Naive thymus-derived CD4-positive, alpha-beta T cell (primary cell): ENCODE measurements at regions not wholly inside any gene's neighbourhood (a gene's known extent, or its start where the extent isn't known, plus 50 kb on each side); places are given as distances from the start of the nearest gene placed in this dataset.

Experiments
- ATAC-seq: fragments of 150-1000 bp; cut with Tn5 transposase; 2 replicates; pipeline ENCODE4 v1.10.0; 2021; ENCODE audit warnings: mild to moderate bottlenecking, moderate library complexity
- CTCF ChIA-PET: fragments of 350-600 bp; sonication (Branson Sonifier 250); formaldehyde crosslinking; loops from one replicate; lab custom pipeline; 2021; ENCODE audit warnings: antibody characterized with exemption; lab: Charles Lee
- POLR2A ChIA-PET: fragments of 350-600 bp; sonication (Branson Sonifier 250); formaldehyde crosslinking; loops from one replicate; lab custom pipeline; 2021; ENCODE audit warnings: antibody characterized with exemption, inconsistent platforms; lab: Charles Lee
- DNase-seq, 9 donors: peaks; one replicate each; pipeline versions ENCODE4 v3.0.0 to v3.0.0-alpha.2; 2020 to 2022; ENCODE audit warnings: mixed read lengths in 1 of 9
- H3K27ac ChIP-seq: one replicate; pipeline ENCODE4 v1.7.0; 2013; ENCODE audit warnings: mild to moderate bottlenecking, low read depth, low read length, moderate library complexity
- H3K27me3 ChIP-seq, 2 donors: one replicate each; pipeline ENCODE4 v1.7.0; 2013; ENCODE audit warnings: low read length in 2 of 2, mild to moderate bottlenecking in 2 of 2, moderate library complexity in 2 of 2; ENCODE audit not compliant: control insufficient read depth in 2 of 2, insufficient read depth in 2 of 2
- H3K36me3 ChIP-seq, 3 experiments: 1 replicate in 2 of 3; 2 replicates in 1 of 3; pipeline ENCODE4 v1.7.0; 2013; ENCODE audit warnings: low read length in 3 of 3, mild to moderate bottlenecking in 3 of 3, moderate library complexity in 1 of 3; ENCODE audit not compliant: insufficient read depth in 3 of 3, control insufficient read depth in 2 of 3
- H3K4me1 ChIP-seq, 2 donors: one replicate each; pipeline ENCODE4 v1.7.0; 2013; ENCODE audit warnings: low read length in 2 of 2, mild to moderate bottlenecking in 2 of 2, moderate library complexity in 1 of 2; ENCODE audit not compliant: control insufficient read depth in 2 of 2, insufficient read depth in 2 of 2
- H3K4me3 ChIP-seq: 2 replicates; pipeline ENCODE4 v1.7.0; 2013; ENCODE audit warnings: mild to moderate bottlenecking, low read length
- H3K9me3 ChIP-seq, 3 experiments: 1 replicate in 2 of 3; 2 replicates in 1 of 3; pipeline ENCODE4 v1.7.0; 2013; ENCODE audit warnings: low read length in 3 of 3; ENCODE audit not compliant: control insufficient read depth in 2 of 3
- H3K27ac Mint-ChIP-seq, 9 donors: one replicate each; pipeline ENCODE4 v1.8.0; 2020 to 2022; ENCODE audit warnings: mixed read lengths in 9 of 9, mild to moderate bottlenecking in 8 of 9, moderate library complexity in 5 of 9, inconsistent platforms in 2 of 9
- H3K27me3 Mint-ChIP-seq, 5 donors: one replicate each; pipeline ENCODE4 v1.8.0; 2021 to 2022; ENCODE audit warnings: mixed read lengths in 5 of 5, mild to moderate bottlenecking in 1 of 5
- H3K36me3 Mint-ChIP-seq, 5 donors: one replicate each; pipeline ENCODE4 v1.8.0; 2020 to 2022; ENCODE audit warnings: mixed read lengths in 5 of 5, mild to moderate bottlenecking in 3 of 5, inconsistent platforms in 1 of 5
- H3K4me1 Mint-ChIP-seq, 7 donors: one replicate each; pipeline ENCODE4 v1.8.0; 2020 to 2022; ENCODE audit warnings: mixed read lengths in 7 of 7, mild to moderate bottlenecking in 3 of 7, inconsistent platforms in 1 of 7
- H3K4me3 Mint-ChIP-seq, 10 donors: one replicate each; pipeline ENCODE4 v1.8.0; 2020 to 2022; ENCODE audit warnings: mild to moderate bottlenecking in 10 of 10, mixed read lengths in 10 of 10, moderate library complexity in 6 of 10, inconsistent platforms in 2 of 10
- H3K9me3 Mint-ChIP-seq, 11 donors: one replicate each; pipeline ENCODE4 v1.8.0; 2020 to 2022; ENCODE audit warnings: mixed read lengths in 11 of 11, mild to moderate bottlenecking in 4 of 11, inconsistent platforms in 1 of 11, moderate library complexity in 1 of 11
- intact Hi-C, 2 donors: fragments of 100-400 bp; cut with micrococcal nuclease; formaldehyde crosslinking; loops; one replicate each; pipeline ENCODE4 v1.15.1; 2023

DNA sequence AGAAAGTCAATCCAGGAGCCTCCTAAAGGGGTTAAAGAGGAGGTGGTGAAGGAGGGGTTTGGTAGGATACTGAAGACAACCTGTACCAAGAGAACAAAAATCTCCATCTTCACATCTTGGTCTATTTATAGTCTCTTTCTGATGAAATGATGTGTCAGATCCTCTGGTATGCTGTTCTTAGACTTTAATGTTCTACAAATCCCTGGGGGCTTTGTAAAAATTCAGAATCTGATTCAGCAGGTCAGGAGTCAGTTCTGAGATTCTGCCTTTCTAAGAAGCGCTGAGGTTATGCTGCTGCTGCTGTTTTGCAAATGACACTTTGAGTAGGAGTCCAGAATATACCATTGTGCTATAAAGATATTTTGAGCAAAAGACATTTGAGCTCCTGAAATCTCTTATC is 172.9 kb upstream of the GLRA2 start:
- H3K9me3 ChIP-seq: no peaks in the 10 kb centered on the region
- Mint-ChIP-seq H3K4me3 (no peak overlapping the region), H3K4me1 (no peaks in the 10 kb centered on the region), H3K9me3 (peaks cover 0 to 5% (median 1%) of the 10 kb centered on the region in 11 donors), H3K27ac (no peak overlapping the region), H3K36me3 (no peaks in the 10 kb centered on the region), H3K27me3 (peaks cover 0 to 5% (median 0%) of the 10 kb centered on the region in 5 donors)
- DNase-seq: no peak
- ChIA-PET CTCF (no interaction called here), POLR2A (no interaction called here)
- no peaks in the 10 kb centered on the region for H3K27me3 ChIP-seq
- no peak overlapping the region for H3K27ac ChIP-seq
- no peak overlapping the region for H3K4me3 ChIP-seq
- ATAC-seq: no peak
- no peaks in the 10 kb centered on the region for H3K36me3 ChIP-seq
- intact Hi-C loops: no loop called here
- no peaks in the 10 kb centered on the region for H3K4me1 ChIP-seq

- Histone ChIP-seq H3K27me3 (no peaks in the 10 kb centered on the region), H3K4me3 (no peak overlapping the region), H3K9me3 (no peaks in the 10 kb centered on the region), H3K4me1 (no peaks in the 10 kb centered on the region), H3K36me3 (no peaks in the 10 kb centered on the region), H3K27ac (no peak overlapping the region)
- Mint-ChIP-seq H3K27ac (no peak overlapping the region), H3K4me1 (no peaks in the 10 kb centered on the region), H3K9me3 (peaks cover 0 to 5% (median 2%) of the 10 kb centered on the region in 11 donors), H3K36me3 (no peaks in the 10 kb centered on the region), H3K4me3 (no peak overlapping the region), H3K27me3 (peaks cover 0 to 5% (median 0%) of the 10 kb centered on the region in 5 donors)
- DNase-seq: no peak
- no peak for ATAC-seq
- POLR2A ChIA-PET: no interaction called here
- intact Hi-C loops: no loop called here
- CTCF ChIA-PET: no interaction called here
Measured at GRCh38 chrX:14355556-14355955, 173.8 kb upstream of the GLRA2 start.

DNA sequence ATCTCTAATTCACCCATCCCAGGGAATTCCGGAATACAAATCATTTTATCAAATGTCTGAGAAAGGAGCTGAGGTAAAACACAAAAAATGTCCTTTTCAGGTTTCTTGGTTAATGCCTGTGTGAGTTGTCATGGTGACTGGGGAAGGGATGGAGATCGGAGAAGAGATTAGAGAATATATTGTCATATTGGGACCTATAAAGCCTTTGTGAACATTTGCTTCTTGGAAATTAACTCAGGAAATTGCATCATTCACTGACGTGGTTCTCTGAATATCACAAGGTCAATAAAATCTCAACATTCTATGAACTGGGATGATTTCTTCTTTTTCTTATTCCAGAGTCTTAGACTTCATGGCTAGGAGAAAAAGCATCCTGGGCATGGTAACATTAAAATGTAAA is 174.8 kb upstream of the GLRA2 start:
- no peaks in the 10 kb centered on the region for H3K4me1 Mint-ChIP-seq
- H3K4me3 Mint-ChIP-seq: no peak overlapping the region
- no peaks in the 10 kb centered on the region for H3K27me3 ChIP-seq
- intact Hi-C loops: no loop called here
- ChIA-PET CTCF (no interaction called here), POLR2A (no interaction called here)
- no peaks in the 10 kb centered on the region for H3K36me3 Mint-ChIP-seq
- H3K4me3 ChIP-seq: no peak overlapping the region
- no peaks in the 10 kb centered on the region for H3K9me3 ChIP-seq
- no peaks in the 10 kb centered on the region for H3K36me3 ChIP-seq
- H3K27ac ChIP-seq: no peak overlapping the region
- H3K4me1 ChIP-seq: no peaks in the 10 kb centered on the region
- peaks cover 0 to 6% (median 3%) of the 10 kb centered on the region in 11 donors for H3K9me3 Mint-ChIP-seq
- H3K27ac Mint-ChIP-seq: no peak overlapping the region
- no peak for DNase-seq
- ATAC-seq: no peak
- peaks cover 0 to 5% (median 0%) of the 10 kb centered on the region in 5 donors for H3K27me3 Mint-ChIP-seq

- Histone ChIP-seq H3K4me1 (no peaks in the 10 kb centered on the region), H3K27ac (no peak overlapping the region), H3K4me3 (no peak overlapping the region), H3K36me3 (no peaks in the 10 kb centered on the region), H3K9me3 (no peaks in the 10 kb centered on the region), H3K27me3 (no peaks in the 10 kb centered on the region)
- CTCF ChIA-PET: no interaction called here
- H3K36me3 Mint-ChIP-seq: no peaks in the 10 kb centered on the region
- intact Hi-C loops: no loop called here
- DNase-seq (no peak), ATAC-seq (no peak)
- no peak overlapping the region for H3K4me3 Mint-ChIP-seq
- H3K9me3 Mint-ChIP-seq: peaks cover 0 to 7% (median 3%) of the 10 kb centered on the region in 11 donors
- no peaks in the 10 kb centered on the region for H3K4me1 Mint-ChIP-seq
- POLR2A ChIA-PET: no interaction called here
- no peak overlapping the region for H3K27ac Mint-ChIP-seq
- peaks cover 0 to 3% (median 0%) of the 10 kb centered on the region in 5 donors for H3K27me3 Mint-ChIP-seq
Measured at GRCh38 chrX:14352511-14352910, 176.8 kb upstream of the GLRA2 start.

- Histone ChIP-seq H3K27me3 (no peaks in the 10 kb centered on the region), H3K4me3 (no peak overlapping the region), H3K27ac (no peak overlapping the region), H3K36me3 (no peaks in the 10 kb centered on the region), H3K4me1 (no peaks in the 10 kb centered on the region), H3K9me3 (no peaks in the 10 kb centered on the region)
- intact Hi-C loops: no loop called here
- no peaks in the 10 kb centered on the region for H3K4me1 Mint-ChIP-seq
- no peak overlapping the region for H3K4me3 Mint-ChIP-seq
- H3K27me3 Mint-ChIP-seq: peaks cover 0 to 3% (median 0%) of the 10 kb centered on the region in 5 donors
- no peaks in the 10 kb centered on the region for H3K36me3 Mint-ChIP-seq
- ATAC-seq (no peak), DNase-seq (no peak)
- H3K9me3 Mint-ChIP-seq: peaks cover 0 to 8% (median 3%) of the 10 kb centered on the region in 11 donors
- ChIA-PET CTCF (no interaction called here), POLR2A (no interaction called here)
- no peak overlapping the region for H3K27ac Mint-ChIP-seq
Measured at GRCh38 chrX:14351611-14352303, 177.6 kb upstream of the GLRA2 start.

DNA sequence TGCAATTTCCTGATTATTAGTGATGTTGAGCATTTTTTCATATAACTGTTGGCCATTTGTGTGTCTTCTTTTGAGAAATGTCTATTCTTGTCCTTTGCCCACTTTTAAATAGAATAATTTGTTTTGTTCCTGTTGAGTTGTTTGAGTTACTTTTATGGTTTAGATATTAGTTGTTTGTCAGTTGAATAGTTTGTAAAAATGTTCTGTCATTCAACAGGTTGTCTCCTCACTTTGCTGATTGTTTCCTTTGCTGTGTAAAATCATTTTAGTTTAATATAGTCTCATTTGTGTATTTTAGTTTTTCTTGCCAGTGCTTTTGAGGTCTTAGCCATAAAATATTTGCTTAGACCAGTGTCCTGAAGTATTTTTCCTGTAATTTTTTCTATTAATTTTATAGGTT is 181.8 kb upstream of the GLRA2 start:
- peaks cover 0 to 12% (median 5%) of the 10 kb centered on the region in 11 donors for H3K9me3 Mint-ChIP-seq
- no peak overlapping the region for H3K4me3 Mint-ChIP-seq
- ChIA-PET POLR2A (no interaction called here), CTCF (no interaction called here)
- no peaks in the 10 kb centered on the region for H3K36me3 ChIP-seq
- no peaks in the 10 kb centered on the region for H3K9me3 ChIP-seq
- H3K27ac Mint-ChIP-seq: no peak overlapping the region
- peaks cover 0 to 3% (median 0%) of the 10 kb centered on the region in 5 donors for H3K27me3 Mint-ChIP-seq
- H3K36me3 Mint-ChIP-seq: no peaks in the 10 kb centered on the region
- no peaks in the 10 kb centered on the region for H3K4me1 ChIP-seq
- no peak overlapping the region for H3K27ac ChIP-seq
- H3K4me1 Mint-ChIP-seq: no peaks in the 10 kb centered on the region
- no peaks in the 10 kb centered on the region for H3K27me3 ChIP-seq
- intact Hi-C loops: no loop called here
- ATAC-seq (no peak), DNase-seq (no peak)
- H3K4me3 ChIP-seq: no peak overlapping the region

DNA sequence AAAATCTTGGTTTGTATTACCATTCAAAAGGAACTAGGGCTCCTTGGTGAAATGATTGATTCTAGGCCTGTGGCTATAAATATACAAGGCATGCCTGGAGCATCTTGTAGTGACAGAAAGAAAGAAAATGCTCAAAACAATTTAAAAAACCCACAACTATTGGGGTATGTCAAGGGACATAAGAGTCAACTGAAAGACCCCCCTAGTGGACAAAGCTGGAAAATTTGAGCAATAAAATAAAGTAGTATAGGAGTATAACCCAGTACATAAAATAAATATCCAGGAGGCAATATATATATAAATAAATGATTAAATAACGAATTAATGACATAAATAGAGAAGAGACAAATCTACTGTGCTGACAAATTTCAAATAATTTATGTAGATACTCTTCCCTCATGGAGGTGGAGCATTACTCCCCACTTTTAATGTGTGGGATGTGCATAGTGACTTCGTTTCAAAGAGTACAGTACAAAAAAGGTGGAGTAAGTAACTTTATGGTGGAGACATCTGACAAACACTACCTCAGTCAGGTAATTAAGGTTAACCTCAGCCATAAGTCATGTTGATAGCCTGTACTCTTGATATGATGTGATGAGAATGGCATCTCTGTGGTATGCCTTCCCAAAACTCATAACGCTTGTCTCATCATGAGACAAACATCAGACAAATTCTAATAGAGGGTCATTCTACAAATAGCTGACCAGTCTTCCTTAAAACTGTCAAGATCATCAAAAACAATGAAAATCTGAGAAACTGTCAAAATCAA is 185.0 kb upstream of the GLRA2 start:
- H3K9me3 ChIP-seq: no peaks in the 10 kb centered on the region
- ATAC-seq (no peak), DNase-seq (no peak)
- H3K36me3 Mint-ChIP-seq: no peaks in the 10 kb centered on the region
- no peaks in the 10 kb centered on the region for H3K27me3 ChIP-seq
- POLR2A ChIA-PET: no interaction called here
- no peaks in the 10 kb centered on the region for H3K4me1 ChIP-seq
- H3K9me3 Mint-ChIP-seq: peaks cover 0 to 12% (median 3%) of the 10 kb centered on the region in 11 donors
- intact Hi-C loops: no loop called here
- no peaks in the 10 kb centered on the region for H3K4me1 Mint-ChIP-seq
- H3K27me3 Mint-ChIP-seq: no peaks in the 10 kb centered on the region
- no peak overlapping the region for H3K27ac Mint-ChIP-seq
- no peak overlapping the region for H3K4me3 Mint-ChIP-seq
- CTCF ChIA-PET: no interaction called here
- H3K27ac ChIP-seq: no peak overlapping the region
- no peak overlapping the region for H3K4me3 ChIP-seq
- H3K36me3 ChIP-seq: no peaks in the 10 kb centered on the region
